Peyer's patch (tissue), 4 donors: ENCODE measurements at regions not wholly inside any gene's neighbourhood (a gene's known extent, or its start where the extent isn't known, plus 50 kb on each side); places are given as distances from the start of the nearest gene placed in this dataset.

Source experiments
- POLR2A ChIP-seq, 2 donors: fragments of 450-650 bp; IDR thresholded peaks; one replicate each; pipeline ENCODE4 v1.5.1; 2017; ENCODE audit warnings: antibody characterized with exemption in 2 of 2, mild to moderate bottlenecking in 2 of 2, moderate library complexity in 2 of 2
- TF ChIP-seq, protein P1 (sequence below), 6 experiments: fragments of 450-650 bp in 4 of 6; fragments of 200-600 bp in 2 of 6; sonication (generic) in 1 of 6; IDR thresholded peaks; one replicate each; pipeline ENCODE4 v1.5.1; 2017 to 2019; ENCODE audit warnings: antibody characterized with exemption in 6 of 6, mild to moderate bottlenecking in 3 of 6, moderate library complexity in 1 of 6

DNA sequence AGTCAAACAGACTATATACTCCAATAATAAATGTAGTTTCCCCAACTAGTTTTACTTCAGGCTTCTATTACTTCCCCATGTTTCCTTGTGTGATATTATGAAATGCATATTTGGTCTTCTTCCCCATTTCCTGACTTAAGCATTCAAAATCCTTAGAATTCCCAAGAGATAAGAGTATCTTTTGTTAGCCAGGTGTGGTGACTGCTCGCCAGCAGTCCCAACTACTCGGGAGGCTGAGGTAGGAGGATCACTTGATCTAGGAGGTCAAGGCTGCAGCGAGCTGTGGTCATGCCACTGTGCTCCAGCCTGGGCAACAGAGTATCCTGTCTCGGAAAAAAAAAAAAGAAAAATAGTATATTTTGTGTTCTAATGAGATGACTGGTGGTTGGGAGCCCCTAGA, 72.7 kb upstream of the UBE2E2 start:
- no peak for TF ChIP-seq POLR2A (IDR thresholded peaks at IDR 0.05)
- TF ChIP-seq, protein P1, sequence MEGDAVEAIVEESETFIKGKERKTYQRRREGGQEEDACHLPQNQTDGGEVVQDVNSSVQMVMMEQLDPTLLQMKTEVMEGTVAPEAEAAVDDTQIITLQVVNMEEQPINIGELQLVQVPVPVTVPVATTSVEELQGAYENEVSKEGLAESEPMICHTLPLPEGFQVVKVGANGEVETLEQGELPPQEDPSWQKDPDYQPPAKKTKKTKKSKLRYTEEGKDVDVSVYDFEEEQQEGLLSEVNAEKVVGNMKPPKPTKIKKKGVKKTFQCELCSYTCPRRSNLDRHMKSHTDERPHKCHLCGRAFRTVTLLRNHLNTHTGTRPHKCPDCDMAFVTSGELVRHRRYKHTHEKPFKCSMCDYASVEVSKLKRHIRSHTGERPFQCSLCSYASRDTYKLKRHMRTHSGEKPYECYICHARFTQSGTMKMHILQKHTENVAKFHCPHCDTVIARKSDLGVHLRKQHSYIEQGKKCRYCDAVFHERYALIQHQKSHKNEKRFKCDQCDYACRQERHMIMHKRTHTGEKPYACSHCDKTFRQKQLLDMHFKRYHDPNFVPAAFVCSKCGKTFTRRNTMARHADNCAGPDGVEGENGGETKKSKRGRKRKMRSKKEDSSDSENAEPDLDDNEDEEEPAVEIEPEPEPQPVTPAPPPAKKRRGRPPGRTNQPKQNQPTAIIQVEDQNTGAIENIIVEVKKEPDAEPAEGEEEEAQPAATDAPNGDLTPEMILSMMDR (IDR thresholded peaks at IDR 0.05) = no peak
